T-helper 1 cell treated with Interleukin-12 subunit alpha and Interleukin-12 subunit beta and Interleukin-4 antibody, amounts not matched to agents 30 ng/mL and 1 ng/mL, for 36 hours (primary cell): ENCODE measurements at regions not wholly inside any gene's neighbourhood (a gene's known extent, or its start where the extent isn't known, plus 50 kb on each side); places are given as distances from the start of the nearest gene placed in this dataset.
"Not testable (repeated sequence)": the region's sequence is repeated elsewhere in the genome, so short reads cannot be mapped to it uniquely, and the experiment has no call there.

Experiments
- intact Hi-C: fragments of 100-400 bp; cut with micrococcal nuclease; formaldehyde crosslinking; loops from one replicate; pipeline ENCODE4 v1.15.1; 2024

DNA sequence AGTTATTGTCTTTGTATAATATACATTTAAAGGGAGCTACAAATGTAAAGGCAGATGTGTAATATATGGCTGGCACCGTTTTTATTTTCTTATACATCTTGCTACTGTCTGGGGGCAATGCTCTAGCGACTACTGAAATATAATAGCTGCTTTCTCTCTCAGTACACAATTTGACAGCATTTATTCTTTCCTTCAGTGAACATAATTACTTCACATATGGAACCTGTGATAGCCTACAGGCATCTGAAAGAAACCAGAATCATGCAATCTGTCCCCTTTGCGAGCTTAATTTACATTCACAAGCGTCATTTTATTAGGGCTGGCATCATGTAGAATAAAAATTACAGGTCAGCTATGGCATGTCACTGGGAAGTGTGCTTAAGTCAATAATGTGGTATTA, 557.5 kb upstream of the PTBP2 start:
- intact Hi-C loops: no loop called here

DNA sequence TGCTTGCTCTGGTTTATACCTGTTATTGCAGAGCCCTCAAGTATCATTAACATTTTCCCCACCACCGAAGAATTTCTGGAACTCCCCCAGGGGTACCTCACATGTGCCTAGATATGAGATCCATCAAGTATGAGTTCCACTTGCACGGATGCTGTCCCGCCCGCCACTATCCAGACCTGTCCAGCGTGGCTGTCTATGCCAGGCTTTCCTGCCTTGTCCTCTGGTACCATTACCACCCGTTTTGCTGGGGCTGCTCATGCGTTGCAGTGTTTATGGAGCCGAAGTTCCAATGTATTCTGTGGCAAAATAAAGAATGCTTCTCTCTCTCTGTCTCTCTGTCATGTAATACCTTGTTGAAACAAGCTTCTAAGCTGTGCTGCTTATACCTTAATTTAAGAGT, 543.5 kb upstream of the PTBP2 start:
- intact Hi-C loops: no loop called here

DNA sequence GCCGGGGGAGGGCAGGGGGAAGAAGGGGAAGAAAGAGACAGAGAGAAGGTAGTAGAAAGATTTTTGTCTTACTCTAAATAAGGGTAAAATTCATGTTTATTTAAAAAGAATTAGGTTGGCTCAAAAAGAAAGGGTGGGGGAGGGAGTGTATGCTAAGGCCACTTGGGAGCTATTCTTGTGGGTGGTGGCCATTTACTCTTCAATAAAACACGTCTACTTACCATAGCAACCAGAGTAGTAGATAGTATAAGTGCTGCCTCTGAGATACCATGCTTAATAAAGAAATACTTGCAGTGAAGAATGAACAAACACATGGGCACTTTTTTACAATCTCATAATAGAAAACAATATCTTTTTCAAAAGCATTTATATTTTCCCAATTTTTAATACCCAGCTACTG, 538.1 kb upstream of the PTBP2 start:
- intact Hi-C loops: no loop called here

DNA sequence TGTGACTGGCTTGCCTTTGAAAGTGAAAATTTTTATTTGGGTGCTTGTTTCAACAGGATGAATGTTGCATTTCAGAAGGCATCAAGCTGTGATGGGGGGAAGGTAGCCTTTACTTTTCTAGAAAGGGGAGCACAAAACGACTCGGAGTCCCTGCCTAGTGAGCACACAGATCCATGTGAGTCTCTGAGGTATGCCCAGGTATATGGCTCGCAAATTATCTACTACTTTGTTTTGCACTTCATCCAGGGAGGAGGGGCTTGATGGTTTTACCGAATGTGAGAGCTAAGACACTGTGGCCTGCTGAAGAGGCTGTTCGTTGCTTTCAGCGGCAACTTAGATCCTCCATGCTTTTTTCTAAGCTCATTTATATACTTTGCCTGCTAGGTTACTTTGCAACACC, 537.7 kb upstream of the PTBP2 start:
- intact Hi-C loops: no loop called here

DNA sequence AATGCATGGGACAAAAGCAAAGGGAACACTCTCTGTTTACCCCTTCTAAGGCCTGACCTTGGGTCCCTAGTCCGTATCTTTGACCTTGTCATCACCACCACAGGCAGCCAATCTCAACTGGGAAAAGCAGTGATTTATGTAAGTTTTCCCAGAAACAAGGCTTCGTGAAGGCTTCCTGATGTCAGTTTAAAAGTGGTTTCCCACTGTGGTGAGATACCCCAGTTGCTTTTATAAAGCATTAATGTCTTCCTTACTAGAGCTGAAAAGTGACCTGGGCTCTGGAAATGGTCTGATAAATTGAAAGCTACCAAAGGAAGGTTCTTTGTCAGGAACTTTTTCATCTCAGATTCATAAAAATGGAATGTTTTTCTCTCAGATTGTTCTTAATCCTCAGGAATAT, 536.4 kb upstream of the PTBP2 start:
- intact Hi-C loops: no loop called here

DNA sequence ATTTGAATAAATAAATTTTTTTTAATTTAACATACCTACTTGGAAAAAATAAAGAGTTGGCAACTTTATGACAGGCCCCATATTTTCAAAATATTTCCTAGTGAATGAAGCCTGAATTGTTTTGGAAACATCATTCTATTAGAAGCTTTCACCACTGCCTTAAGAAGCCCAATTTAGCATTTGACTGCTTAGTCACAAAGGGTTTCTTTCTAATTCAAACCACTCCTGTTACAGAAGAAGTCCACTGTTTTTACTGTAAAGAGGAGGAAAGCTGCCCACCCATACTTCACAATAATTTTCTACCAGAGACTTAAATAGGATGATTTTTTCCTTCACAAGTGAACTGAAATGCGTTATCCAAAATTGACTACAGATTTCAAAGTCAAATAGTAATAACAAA, 534.6 kb upstream of the PTBP2 start:
- intact Hi-C loops: no loop called here

DNA sequence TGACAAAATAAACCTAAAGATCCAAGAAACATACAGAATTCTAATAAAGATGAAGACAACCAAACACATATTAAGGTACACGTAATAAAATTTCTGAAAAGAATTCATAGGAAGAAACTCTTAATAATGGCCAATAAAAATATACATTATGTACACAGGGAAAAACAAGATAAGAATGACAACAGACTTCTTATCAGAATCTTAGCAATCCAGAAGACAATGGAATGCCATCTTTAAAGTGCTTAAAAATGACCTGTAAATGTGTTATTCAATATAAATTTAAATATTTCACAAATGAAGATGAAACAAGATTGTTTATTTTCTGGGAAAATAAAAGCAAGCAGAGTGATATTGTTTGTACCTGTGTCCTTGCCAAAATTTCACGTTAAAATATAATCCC, 530.4 kb upstream of the PTBP2 start:
- intact Hi-C loops: no loop called here

DNA sequence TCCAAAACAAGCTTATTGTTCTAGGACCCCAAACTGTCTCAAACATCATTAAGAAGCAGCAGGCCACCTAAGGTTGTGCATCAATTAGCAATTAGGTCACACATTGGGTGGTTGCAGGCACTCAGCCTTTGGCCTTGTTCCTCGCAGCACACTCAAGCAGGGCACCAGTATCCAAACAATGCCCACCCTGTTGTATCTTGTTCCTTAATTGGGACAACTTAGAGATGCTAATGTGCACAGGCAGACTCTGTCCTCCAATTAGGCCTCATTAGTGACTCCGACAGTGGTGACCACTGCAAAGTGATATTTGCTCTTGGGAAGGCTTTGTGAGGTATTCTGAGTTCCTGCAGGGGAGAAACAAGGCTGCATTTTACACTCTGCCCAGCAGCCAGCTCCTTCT, 515.1 kb upstream of the PTBP2 start:
- intact Hi-C loops: no loop called here

DNA sequence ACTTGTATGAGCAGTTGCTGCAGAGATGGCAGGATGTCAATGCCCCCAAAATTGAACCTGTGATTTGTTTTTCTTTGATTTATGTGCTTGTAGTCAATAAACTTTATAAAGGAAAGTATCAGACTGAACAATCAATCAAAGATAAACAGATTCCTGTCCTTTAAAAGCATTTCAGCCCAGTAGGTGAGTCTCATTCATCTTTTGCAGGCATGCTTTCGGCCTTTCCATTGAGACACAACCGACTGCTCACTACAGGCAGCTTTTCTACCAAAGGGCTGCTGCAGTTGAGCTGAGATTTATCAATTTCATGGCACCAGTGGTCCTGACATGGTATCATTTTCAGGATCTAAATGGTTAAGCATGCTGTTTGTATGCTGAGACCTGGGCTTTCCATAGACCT, 513.6 kb upstream of the PTBP2 start:
- intact Hi-C loops: no loop called here

DNA sequence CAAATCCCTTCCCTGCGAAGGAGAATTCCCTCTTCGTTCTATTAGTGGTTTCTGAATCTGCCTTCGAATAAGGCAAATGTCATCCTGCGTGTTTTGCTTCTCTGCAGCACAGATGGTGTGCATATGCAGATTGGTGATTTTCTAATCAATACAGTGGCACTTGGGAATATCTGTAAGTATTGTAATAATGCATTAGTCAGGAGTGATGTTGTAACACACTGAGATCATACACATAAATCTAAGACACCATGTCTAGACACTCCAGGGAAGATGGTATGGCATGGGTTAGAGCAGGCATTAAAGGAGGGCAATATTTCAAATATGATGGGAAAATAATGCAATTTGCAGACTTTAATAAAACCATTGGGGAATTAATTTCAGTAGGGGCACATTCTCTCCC, 513.2 kb upstream of the PTBP2 start:
- intact Hi-C loops: no loop called here

DNA sequence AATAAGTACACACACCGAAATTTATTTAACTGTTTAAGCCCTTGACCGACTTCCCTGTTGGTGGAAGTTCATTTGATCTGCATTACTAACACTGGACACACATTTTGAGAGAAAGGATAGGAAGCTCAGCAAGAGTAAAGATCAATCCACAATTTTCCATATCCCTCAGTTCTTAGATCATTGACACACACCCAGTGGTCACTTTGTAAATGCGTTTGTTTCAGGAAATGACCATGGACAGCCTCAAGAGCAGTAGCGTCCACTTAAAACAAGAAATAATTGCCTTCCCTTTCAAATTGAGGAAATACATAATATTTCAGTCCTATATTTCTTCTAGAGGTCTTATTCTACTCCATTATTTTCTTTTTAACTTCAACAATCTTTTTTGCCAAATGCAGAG, 511.5 kb upstream of the PTBP2 start:
- intact Hi-C loops: no loop called here

DNA sequence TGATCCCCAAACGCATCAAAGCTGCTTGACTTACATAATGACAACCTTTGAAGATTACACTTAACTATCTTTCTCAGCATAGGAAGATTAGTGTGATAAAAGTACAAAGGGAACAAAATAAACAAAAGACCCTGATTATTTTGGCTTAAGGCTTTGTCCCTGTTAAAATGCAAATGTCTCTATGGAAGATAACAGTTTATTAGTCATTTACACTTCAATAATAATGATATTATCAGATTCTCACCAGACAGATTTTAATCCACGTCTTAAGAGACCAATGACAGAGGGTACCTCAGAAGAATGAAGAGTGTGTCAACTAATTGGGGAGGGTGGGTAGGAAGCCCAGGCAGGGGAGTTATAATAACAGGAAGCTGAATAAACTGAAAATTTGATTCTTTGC, 510.4 kb upstream of the PTBP2 start:
- intact Hi-C loops: no loop called here

DNA sequence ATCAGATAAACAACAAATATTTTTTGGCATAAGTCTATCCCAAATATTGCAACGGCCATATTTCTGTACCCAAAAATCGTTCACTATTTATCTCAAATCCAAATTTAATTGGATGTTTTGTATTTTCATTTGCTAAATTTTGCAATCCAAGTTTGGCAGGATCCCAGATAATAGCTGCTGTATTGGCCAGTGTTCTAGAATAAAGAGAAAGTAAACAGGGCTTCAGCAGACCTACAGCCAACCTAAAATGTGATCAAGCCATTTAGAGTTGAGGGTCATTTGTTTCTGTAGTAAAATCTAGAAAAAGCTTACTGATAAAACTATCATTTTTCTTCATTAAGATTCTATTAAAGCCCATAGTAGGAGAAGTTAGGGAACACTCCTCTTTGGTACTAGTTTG, 506.6 kb upstream of the PTBP2 start:
- intact Hi-C loops: no loop called here

DNA sequence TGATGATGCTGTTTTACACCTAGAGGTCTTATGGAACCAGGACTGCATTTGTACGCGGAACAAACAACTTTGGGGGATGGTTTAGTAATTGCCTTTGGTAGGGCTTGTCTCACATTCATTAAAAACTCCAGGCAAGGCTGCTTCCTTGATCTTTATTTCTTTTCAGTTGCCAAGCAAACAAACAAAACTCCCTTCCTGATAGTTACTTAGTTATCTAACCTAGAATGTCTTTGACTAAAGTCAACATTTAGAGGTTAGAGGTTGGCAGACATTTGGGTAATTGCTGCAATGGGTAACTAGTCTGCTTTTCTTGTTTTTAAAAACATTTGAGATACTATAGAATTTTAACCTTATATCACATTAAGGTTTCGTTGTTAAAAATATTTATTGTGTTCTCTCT, 500.9 kb upstream of the PTBP2 start:
- intact Hi-C loops: no loop called here

DNA sequence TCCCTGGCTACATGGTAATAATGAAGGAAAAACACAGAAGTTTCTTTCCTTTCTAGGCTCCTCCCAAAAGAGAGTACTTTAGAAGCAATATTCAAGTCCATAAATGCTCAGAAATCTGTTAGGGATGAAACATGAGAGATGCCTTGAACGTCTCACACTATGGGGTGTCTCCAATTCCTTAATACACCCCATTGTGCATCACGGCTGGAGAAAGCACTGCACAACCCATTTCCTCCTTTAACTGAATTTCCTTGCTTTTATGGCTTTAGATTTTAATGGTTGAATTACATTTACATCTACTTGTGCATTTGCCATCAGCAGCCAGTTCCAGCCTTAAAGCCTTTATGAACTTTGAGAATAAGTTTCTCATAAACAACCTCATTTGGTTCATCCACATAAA, 498.9 kb upstream of the PTBP2 start:
- intact Hi-C loops: no loop called here

DNA sequence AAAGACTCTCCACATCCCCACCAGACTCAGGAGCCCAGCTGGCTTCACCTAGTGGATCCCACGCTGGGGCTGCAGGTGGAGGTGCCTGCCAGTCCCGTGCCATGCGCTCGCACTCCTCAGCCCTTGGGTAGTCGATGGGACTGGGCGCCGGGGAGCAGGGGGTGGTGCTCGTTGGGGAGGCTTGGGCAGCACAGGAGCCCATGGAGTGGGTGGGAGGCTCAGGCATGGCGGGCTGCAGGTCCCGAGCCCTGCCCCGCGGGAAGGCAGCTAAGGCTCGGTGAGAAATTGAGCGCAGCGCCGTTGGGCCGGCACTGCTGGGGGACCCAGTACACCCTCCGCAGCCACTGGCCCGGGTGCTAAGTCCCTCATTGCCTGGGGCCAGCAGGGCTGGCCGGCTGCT, 497.4 kb upstream of the PTBP2 start:
- intact Hi-C loops: not testable (repeated sequence)

DNA sequence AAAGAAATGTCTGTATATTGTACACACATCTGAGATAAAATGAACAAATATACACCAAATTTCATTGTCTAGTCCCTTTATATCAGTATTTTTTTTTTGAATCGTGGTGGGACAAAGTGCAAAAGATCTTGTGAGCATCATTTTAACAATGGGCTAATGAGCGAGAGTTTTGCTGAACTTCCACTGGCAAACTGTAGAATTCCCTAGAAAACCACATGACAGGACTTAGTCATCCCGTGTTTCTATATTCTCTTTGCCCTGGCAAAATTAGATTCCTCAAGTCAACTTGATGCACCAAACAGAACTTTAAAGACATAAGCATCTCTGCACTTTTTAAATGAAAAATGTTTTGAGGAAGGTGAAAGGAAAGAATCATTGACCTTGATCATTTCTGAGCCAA, 488.2 kb upstream of the PTBP2 start:
- intact Hi-C loops: no loop called here

DNA sequence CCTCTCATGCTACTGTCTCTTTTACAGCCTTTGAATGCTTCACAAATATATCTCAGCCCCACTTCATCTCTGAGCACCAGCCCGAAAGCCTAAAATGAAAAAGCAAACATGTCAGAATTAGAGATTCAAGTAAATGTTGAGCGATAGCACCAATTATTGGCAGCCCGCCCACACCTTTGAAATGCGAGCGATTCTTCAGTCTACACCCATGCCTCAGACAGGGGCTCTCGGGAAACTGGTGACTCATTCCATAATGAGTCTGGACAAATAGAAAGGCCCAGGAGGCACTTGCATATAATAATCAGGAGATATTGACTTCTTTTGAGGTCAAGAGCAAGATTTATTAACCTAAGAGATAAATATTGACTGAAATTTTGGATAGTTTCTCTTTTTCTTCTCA, 487.3 kb upstream of the PTBP2 start:
- intact Hi-C loops: no loop called here

DNA sequence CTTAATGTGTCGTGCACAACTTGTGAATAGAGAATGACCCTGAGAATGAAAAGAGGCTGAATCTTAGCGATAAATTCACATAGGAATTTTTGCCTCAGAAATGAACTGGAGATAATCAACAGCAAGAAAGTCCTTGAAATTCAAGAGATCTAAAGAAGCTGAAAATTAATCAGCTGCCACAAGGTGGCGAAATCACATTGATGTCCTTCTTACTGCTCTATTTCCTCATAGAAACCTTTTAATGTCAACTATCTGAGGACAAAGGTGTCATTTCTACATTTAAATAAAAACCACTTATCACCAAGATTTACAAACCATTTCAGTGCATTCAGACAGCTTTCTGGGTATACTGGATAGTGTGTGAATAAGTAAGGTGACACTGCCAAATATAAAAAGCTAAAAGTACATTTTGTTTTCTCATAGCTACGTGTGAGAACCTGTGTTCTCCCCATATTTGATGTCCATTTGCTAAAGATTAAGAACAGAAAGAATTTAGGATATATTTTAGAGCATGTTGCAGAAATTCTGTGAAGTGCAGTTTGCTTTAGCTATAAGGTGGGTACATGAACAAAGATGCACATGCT, 485.3 kb upstream of the PTBP2 start:
- intact Hi-C loops: loop anchor here (2.0 kb wide), 1 partner anchor 1815 kb away; no protein-coding TSS in a partner anchor

DNA sequence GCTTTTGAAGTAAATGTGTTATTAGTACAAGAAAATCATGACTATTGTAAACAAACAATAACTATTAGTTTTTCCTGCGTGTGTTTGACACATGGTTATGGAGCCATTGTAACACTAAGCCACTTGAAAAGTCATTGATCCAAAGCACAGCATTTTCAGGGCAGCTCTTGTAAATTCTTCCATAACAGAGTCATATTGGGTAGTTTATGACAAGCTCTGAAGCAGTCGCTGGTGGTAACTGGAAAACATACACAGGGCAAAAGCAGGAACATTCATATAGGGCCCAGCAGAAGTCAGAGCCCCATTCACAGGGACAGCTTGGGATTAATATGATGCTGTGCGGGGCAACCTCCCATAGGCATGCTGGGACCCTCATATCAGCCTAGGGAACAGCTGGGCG, 483.2 kb upstream of the PTBP2 start:
- intact Hi-C loops: no loop called here

DNA sequence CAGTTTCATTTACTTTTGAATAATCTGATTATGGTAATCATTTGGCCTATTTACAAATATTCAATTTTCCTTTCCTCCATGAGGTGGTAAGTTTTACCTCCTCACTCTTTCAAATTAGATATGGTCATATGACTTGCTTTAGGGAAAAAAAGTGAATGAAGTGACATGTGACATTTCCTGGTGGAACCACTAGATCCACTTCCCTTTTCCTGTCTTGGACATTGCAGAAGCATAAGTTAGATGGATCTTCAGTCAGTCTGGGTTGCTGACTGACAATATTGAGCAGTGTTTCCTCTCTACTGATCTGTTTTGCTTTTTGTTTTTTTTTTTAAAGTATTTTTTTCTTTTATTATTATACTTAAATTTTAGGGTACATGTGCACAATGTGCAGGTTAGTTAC, 481.1 kb upstream of the PTBP2 start:
- intact Hi-C loops: no loop called here

DNA sequence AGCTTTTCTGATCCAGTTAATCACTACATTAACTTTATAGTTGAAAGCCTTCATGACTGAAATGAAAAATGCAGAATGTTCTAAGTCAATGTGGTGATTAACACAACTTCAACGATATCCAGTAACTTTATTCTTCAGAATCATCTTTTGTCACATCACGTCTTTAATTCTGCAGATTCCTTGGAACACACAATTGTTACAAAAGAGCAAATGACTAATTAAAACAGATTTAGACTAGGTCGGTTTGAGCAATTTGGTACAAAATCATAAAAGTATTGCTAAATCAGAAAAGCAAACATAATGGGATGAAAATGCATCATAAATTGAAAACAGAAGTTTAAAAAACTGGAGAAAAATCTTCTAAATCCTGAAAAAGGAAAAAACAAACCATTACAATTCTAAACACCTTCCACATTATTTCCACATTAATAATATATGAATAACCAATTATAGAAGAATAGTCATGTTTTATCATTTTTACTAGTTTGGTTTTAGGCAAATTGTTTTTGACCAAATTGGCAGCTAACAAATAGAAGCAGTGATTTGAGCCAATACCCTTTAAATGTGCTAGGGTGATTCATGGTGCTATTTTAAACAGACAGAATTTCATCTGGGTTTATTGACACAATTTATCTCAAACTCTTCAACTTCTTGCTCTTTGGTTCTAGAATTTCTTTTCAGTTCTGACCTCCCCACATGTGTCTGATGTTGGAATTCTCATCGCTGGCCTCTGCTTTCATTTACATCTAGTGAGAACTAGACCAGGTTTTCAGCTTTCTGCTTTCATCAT, 468.1 kb upstream of the PTBP2 start:
- intact Hi-C loops: no loop called here

DNA sequence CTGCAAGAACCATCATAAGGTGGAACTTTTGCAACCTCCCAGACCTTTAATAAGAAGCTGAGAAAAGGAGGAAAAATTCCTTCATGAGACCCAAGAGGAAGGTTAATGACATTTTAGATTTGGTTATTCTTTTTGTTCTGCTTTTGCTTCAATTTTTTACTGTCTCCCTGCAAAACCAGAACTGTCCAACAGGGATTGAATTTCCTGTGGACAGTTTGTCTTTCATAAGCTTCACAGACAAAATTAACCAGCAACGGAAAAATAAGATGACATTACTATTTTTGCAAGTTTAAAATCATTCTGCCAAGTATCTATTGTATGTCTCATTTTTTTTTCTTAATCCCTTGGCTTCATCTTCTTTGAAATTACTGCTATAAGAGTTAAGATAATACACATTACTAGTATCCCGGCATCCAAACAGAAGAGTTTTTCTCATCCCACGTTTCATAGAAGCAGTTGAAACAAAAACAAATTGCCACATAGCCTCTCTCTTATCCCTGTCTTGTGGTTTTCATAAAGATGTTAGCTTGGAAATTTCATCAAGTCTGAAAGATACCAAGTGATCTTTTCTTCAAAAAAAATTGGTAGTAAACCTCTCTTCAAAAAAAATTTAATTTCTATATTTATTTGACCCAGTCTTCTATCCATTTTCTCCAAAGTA, 465.3 kb upstream of the PTBP2 start:
- intact Hi-C loops: no loop called here
